ENCODE measurements at regions not wholly inside any gene's neighbourhood (a gene's known extent, or its start where the extent isn't known, plus 50 kb on each side); places are given as distances from the start of the nearest gene placed in this dataset.

GRCh38 chr4:38585871-38586270, 78.1 kb upstream of the KLF3 start:
- H4K91ac ChIP-seq (ENCODE audit: insufficient read depth, low read depth, low read length): no peak overlapping the region
- POLR2A ChIA-PET (ENCODE audit: unreplicated experiment): no interaction called here
- H3K4me2 ChIP-seq (ENCODE audit: low read depth, low read length): no peak overlapping the region
- H3K4me1 ChIP-seq (ENCODE audit: control insufficient read depth, insufficient read depth, low read length): no peaks in the 10 kb centered on the region
- H3K9me1 ChIP-seq (ENCODE audit: insufficient read depth, low read length): no peaks in the 10 kb centered on the region
- no peak overlapping the region for H3K56ac ChIP-seq (ENCODE audit: extremely low read depth, insufficient read depth, low read length)
- no peaks in the 10 kb centered on the region for H4K20me1 ChIP-seq (ENCODE audit: insufficient read depth, low read length)
- H3K36me3 ChIP-seq (ENCODE audit: control insufficient read depth, insufficient read depth, low read length): no peaks in the 10 kb centered on the region
- no peak overlapping the region for H3K23ac ChIP-seq (ENCODE audit: low read depth, low read length)
- H2AK9ac ChIP-seq (replicated peaks; ENCODE audit: low read depth, low read length, poor library complexity): no peak overlapping the region
- no peak overlapping the region for H2BK5ac ChIP-seq (ENCODE audit: low read depth, low read length, poor library complexity, severe bottlenecking)
- ATAC-seq (ENCODE audit: low read depth) (no peak), DNase-seq (no peak)
- H2BK120ac ChIP-seq (ENCODE audit: low read depth, low read length): no peak overlapping the region
- no peak overlapping the region for H2AK5ac ChIP-seq (ENCODE audit: low read depth, low read length)
- no peak overlapping the region for H4K5ac ChIP-seq (ENCODE audit: low read depth, low read length)
- no peak overlapping the region for H2AFZ ChIP-seq (replicated peaks; ENCODE audit: low read length, poor library complexity)
- no CpG with 5 or more reads among the region's 1 CpG for WGBS, 2 experiments (ENCODE audit: extremely low coverage in 2 of 2, insufficient read length in 1 of 2)
- in situ Hi-C loops (cut with MboI; ENCODE audit: low sequenced_read_pairs) (no loop called here), dilution Hi-C loops (cut with HindIII; ENCODE audit: low sequenced_read_pairs, unreplicated experiment) (no loop called here), intact Hi-C loops (cut with micrococcal nuclease) (no loop called here)
- H3K18ac ChIP-seq (ENCODE audit: low read depth, low read length): no peak overlapping the region
- H3K14ac ChIP-seq (replicated peaks; ENCODE audit: low read depth, low read length): no peak overlapping the region
- no peak overlapping the region for H3K4me3 ChIP-seq (ENCODE audit: insufficient read depth, low read depth, low read length)
- H3K27ac ChIP-seq (ENCODE audit: insufficient read depth, low read length): no peak overlapping the region
- H3K9me3 ChIP-seq (ENCODE audit: control insufficient read depth, insufficient read depth, low read length): no peaks in the 10 kb centered on the region; the same call in 1 of the 2 replicates
- TF ChIP-seq NFE2L2 (IDR thresholded peaks at IDR 0.05; ENCODE audit: low read depth, low read length): no peak
- no peak for TF ChIP-seq CTCF (conservative IDR thresholded peaks at IDR 0.05; ENCODE audit: low read depth, low read length)
- no peak for TF ChIP-seq BHLHE40 (IDR thresholded peaks at IDR 0.05; ENCODE audit: low read depth, low read length)
- no peak for TF ChIP-seq FOS (IDR thresholded peaks at IDR 0.05; ENCODE audit: low read depth, low read length)
- TF ChIP-seq CEBPB (IDR thresholded peaks at IDR 0.05; ENCODE audit: low read depth, low read length): no peak
- no peak for TF ChIP-seq MAZ (IDR thresholded peaks at IDR 0.05; ENCODE audit: borderline replicate concordance, low read depth, low read length)
- H2BK20ac ChIP-seq (ENCODE audit: low read depth, low read length): no peak overlapping the region
- no peak overlapping the region for H4K8ac ChIP-seq (ENCODE audit: low read depth in 2 of 2, low read length in 2 of 2)
- no peak overlapping the region for H2BK15ac ChIP-seq (ENCODE audit: low read depth, low read length)
- no peak overlapping the region for H3K9ac ChIP-seq (ENCODE audit: low read depth, low read length)
- CTCF ChIA-PET: interaction anchor here (0.6 kb wide), 1 partner anchor 607 kb away, joined by 4 read pairs; no protein-coding TSS in a partner anchor
- no peaks in the 10 kb centered on the region for H3K79me1 ChIP-seq (ENCODE audit: low read depth in 1 of 2, low read length in 2 of 2)
- BruUV-seq (replicated peaks): no TSS peak
- H3K4ac ChIP-seq (ENCODE audit: low read depth, low read length): no peak overlapping the region
- H3K27me3 ChIP-seq (ENCODE audit: control insufficient read depth, insufficient read depth, low read length): peaks cover 22% of the 10 kb centered on the region

All from IMR-90 (cell line).